ENCODE measurements at regions not wholly inside any gene's neighbourhood (a gene's known extent, or its start where the extent isn't known, plus 50 kb on each side); places are given as distances from the start of the nearest gene placed in this dataset.
"Not testable (repeated sequence)": the region's sequence is repeated elsewhere in the genome, so short reads cannot be mapped to it uniquely, and the experiment has no call there.

DNA sequence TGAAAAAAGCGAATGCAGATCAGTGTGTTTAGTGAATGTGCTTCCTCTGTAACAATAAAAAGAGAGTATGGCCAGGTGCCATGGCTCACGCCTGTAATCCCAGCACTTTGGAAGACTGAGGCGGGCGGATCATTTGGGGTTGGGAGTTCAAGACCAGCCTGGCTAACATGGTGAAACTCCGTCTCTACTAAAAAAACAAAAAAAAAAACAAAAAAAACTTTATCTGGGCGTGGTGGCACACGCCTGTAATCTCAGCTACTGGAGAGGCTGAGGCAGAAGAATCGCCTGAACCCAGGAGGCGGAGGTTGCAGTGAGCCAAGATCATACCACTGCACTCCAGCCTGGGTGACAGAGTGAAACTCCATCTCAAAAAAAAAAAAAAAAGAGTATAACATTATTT lies 152.9 kb downstream of the ZFP64 start:
- TF ChIP-seq, protein P1, sequence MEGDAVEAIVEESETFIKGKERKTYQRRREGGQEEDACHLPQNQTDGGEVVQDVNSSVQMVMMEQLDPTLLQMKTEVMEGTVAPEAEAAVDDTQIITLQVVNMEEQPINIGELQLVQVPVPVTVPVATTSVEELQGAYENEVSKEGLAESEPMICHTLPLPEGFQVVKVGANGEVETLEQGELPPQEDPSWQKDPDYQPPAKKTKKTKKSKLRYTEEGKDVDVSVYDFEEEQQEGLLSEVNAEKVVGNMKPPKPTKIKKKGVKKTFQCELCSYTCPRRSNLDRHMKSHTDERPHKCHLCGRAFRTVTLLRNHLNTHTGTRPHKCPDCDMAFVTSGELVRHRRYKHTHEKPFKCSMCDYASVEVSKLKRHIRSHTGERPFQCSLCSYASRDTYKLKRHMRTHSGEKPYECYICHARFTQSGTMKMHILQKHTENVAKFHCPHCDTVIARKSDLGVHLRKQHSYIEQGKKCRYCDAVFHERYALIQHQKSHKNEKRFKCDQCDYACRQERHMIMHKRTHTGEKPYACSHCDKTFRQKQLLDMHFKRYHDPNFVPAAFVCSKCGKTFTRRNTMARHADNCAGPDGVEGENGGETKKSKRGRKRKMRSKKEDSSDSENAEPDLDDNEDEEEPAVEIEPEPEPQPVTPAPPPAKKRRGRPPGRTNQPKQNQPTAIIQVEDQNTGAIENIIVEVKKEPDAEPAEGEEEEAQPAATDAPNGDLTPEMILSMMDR (IDR thresholded peaks at IDR 0.05 in 4 of 5, conservative IDR thresholded peaks at IDR 0.05 in 1 of 5), result not testable (repeated sequence)
- not testable (repeated sequence) for TF ChIP-seq POLR2A (IDR thresholded peaks at IDR 0.05)
